H9 (cell line): ENCODE measurements at regions not wholly inside any gene's neighbourhood (a gene's known extent, or its start where the extent isn't known, plus 50 kb on each side); places are given as distances from the start of the nearest gene placed in this dataset.

Source experiments
- DNase-seq: peaks from one replicate; pipeline ENCODE4 v3.0.0-alpha.2; 2017
- H2AFZ ChIP-seq: one replicate; pipeline ENCODE4 v1.6.1; 2013; ENCODE audit warnings: mild to moderate bottlenecking, low read length, control low read depth, moderate library complexity
- H2AK5ac ChIP-seq: 2 replicates; pipeline ENCODE4 v1.6.1; 2013; ENCODE audit warnings: low read length, control low read depth, mixed read lengths; ENCODE audit not compliant: insufficient read length
- H2BK120ac ChIP-seq: one replicate; pipeline ENCODE4 v1.6.1; 2013; ENCODE audit warnings: low read depth, mild to moderate bottlenecking, low read length, control low read depth, inconsistent platforms; ENCODE audit not compliant: poor library complexity, severe bottlenecking
- H2BK12ac ChIP-seq: 2 replicates; pipeline ENCODE4 v1.6.1; 2013; ENCODE audit warnings: low read length, control low read depth, mixed read lengths, low read depth; ENCODE audit not compliant: insufficient read length
- H2BK15ac ChIP-seq: 2 replicates; pipeline ENCODE4 v1.6.1; 2013; ENCODE audit warnings: low read depth, low read length, control low read depth
- H2BK20ac ChIP-seq: one replicate; pipeline ENCODE4 v1.6.1; 2013; ENCODE audit warnings: low read depth, mild to moderate bottlenecking, low read length, control low read depth, inconsistent platforms; ENCODE audit not compliant: poor library complexity, severe bottlenecking
- H2BK5ac ChIP-seq: 2 replicates; pipeline ENCODE4 v1.6.1; 2013; ENCODE audit warnings: low read length, control low read depth, mixed read lengths; ENCODE audit not compliant: insufficient read length
- H3K14ac ChIP-seq: 2 replicates; pipeline ENCODE4 v1.6.1; 2013; ENCODE audit warnings: low read length, control low read depth; ENCODE audit not compliant: insufficient read depth
- H3K18ac ChIP-seq: 2 replicates; pipeline ENCODE4 v1.6.1; 2013; ENCODE audit warnings: low read depth, mild to moderate bottlenecking, mixed read lengths, low read length, control low read depth; ENCODE audit not compliant: insufficient read length
- H3K23ac ChIP-seq: 2 replicates; pipeline ENCODE4 v1.6.1; 2013; ENCODE audit warnings: low read length, control low read depth, mixed read lengths, low read depth; ENCODE audit not compliant: insufficient read length
- H3K23me2 ChIP-seq: 2 replicates; pipeline ENCODE4 v1.6.1; 2013; ENCODE audit warnings: low read depth, mild to moderate bottlenecking, mixed read lengths, low read length, control low read depth; ENCODE audit not compliant: insufficient read length, poor library complexity, severe bottlenecking
- H3K27ac ChIP-seq: 2 replicates; pipeline ENCODE4 v1.5.1; 2013; ENCODE audit warnings: low read length, control low read depth, mixed read lengths, low read depth; ENCODE audit not compliant: insufficient read length
- H3K27me3 ChIP-seq: 2 replicates; pipeline ENCODE4 v1.6.1; 2013; ENCODE audit warnings: low read length, control low read depth, inconsistent platforms; ENCODE audit not compliant: insufficient read depth
- H3K4ac ChIP-seq: 2 replicates; pipeline ENCODE4 v1.6.1; 2013; ENCODE audit warnings: low read depth, mild to moderate bottlenecking, control low read depth, inconsistent platforms, low read length, moderate library complexity
- H3K4me1 ChIP-seq: 2 replicates; pipeline ENCODE4 v1.6.1; 2013; ENCODE audit warnings: low read length, control low read depth, inconsistent platforms; ENCODE audit not compliant: insufficient read depth
- H3K4me2 ChIP-seq: 2 replicates; pipeline ENCODE4 v1.6.1; 2013; ENCODE audit warnings: low read length, control low read depth, mixed read lengths; ENCODE audit not compliant: insufficient read length, insufficient read depth
- H3K56ac ChIP-seq: 2 replicates; pipeline ENCODE4 v1.6.1; 2013; ENCODE audit warnings: low read depth, mild to moderate bottlenecking, mixed read lengths, low read length, control low read depth; ENCODE audit not compliant: insufficient read length
- H3K79me1 ChIP-seq: 2 replicates; pipeline ENCODE4 v1.6.1; 2013; ENCODE audit warnings: low read depth, mild to moderate bottlenecking, moderate library complexity, low read length, control low read depth, inconsistent platforms; ENCODE audit not compliant: insufficient read depth, poor library complexity, severe bottlenecking
- H3K79me2 ChIP-seq: 2 replicates; pipeline ENCODE4 v1.6.1; 2013; ENCODE audit warnings: low read length, control low read depth, inconsistent platforms; ENCODE audit not compliant: insufficient read depth
- H3K9ac ChIP-seq: 2 replicates; pipeline ENCODE4 v1.6.1; 2013; ENCODE audit warnings: low read length, control low read depth, mixed read lengths; ENCODE audit not compliant: insufficient read length; ENCODE audit errors: extremely low read depth
- H3K9me3 ChIP-seq: one replicate; pipeline ENCODE4 v1.6.1; 2013; ENCODE audit warnings: low read depth, low read length, inconsistent platforms; ENCODE audit not compliant: control insufficient read depth
- H3T11ph ChIP-seq: one replicate; pipeline ENCODE4 v1.6.1; 2013; ENCODE audit warnings: mild to moderate bottlenecking, low read length, control low read depth, inconsistent platforms
- H4K20me1 ChIP-seq: one replicate; pipeline ENCODE4 v1.6.1; 2013; ENCODE audit not compliant: control insufficient read depth, insufficient read length, insufficient read depth
- H4K5ac ChIP-seq: 2 replicates; pipeline ENCODE4 v1.6.1; 2013; ENCODE audit warnings: low read depth, mild to moderate bottlenecking, mixed read lengths, low read length, control low read depth; ENCODE audit not compliant: insufficient read length
- H4K8ac ChIP-seq: replicated peaks from 2 replicates; pipeline ENCODE4 v1.6.1; 2013; ENCODE audit warnings: low read length, control low read depth, mixed read lengths, low read depth; ENCODE audit not compliant: insufficient read length
- H4K91ac ChIP-seq: 2 replicates; pipeline ENCODE4 v1.6.1; 2013; ENCODE audit warnings: low read depth, mild to moderate bottlenecking, moderate library complexity, mixed read lengths, low read length, control low read depth; ENCODE audit not compliant: insufficient read length
- H3K27ac Mint-ChIP-seq, 3 experiments: 2 replicates in 2 of 3; 3 replicates in 1 of 3; pipeline ENCODE4 v1.8.0; 2020 to 2021; ENCODE audit warnings: mixed read lengths in 3 of 3, mild to moderate bottlenecking in 1 of 3, moderate library complexity in 1 of 3
- H3K27me3 Mint-ChIP-seq: 2 replicates; pipeline ENCODE4 v1.8.0; 2021; ENCODE audit warnings: low read depth, mild to moderate bottlenecking, moderate library complexity, mixed read lengths
- H3K36me3 Mint-ChIP-seq, 3 experiments: 2 replicates in 2 of 3; 3 replicates in 1 of 3; pipeline ENCODE4 v1.8.0; 2020 to 2021; ENCODE audit warnings: low read depth in 3 of 3, mixed read lengths in 3 of 3; ENCODE audit not compliant: insufficient read depth in 1 of 3
- H3K4me1 Mint-ChIP-seq, 2 experiments: 2 replicates each; pipeline ENCODE4 v1.8.0; 2020; ENCODE audit warnings: mixed read lengths in 2 of 2
- H3K4me3 Mint-ChIP-seq, 2 experiments: 2 replicates in 1 of 2; 3 replicates in 1 of 2; pipeline ENCODE4 v1.8.0; 2020 to 2021; ENCODE audit warnings: mild to moderate bottlenecking in 2 of 2, mixed read lengths in 2 of 2, moderate library complexity in 1 of 2
- H3K9me3 Mint-ChIP-seq, 2 experiments: 2 replicates in 1 of 2; 3 replicates in 1 of 2; pipeline ENCODE4 v1.8.0; 2020; ENCODE audit warnings: mild to moderate bottlenecking in 2 of 2, mixed read lengths in 2 of 2, moderate library complexity in 1 of 2
- CTCF ChIP-seq: fragments of 200-600 bp; sonication (generic); conservative IDR thresholded peaks from 3 replicates; pipeline ENCODE4 v1.8.0; 2021; ENCODE audit warnings: antibody characterized with exemption, mild to moderate bottlenecking
- WGBS: extraction: QIAGEN DNeasy Blood & Tissue Kit; methylation state at CpG from one replicate; pipeline ENCODE4 v1.1.7; 2013; ENCODE audit warnings: missing lambda C conversion rate, low lambda C conversion rate, mixed read lengths; ENCODE audit not compliant: insufficient read length; ENCODE audit errors: extremely low coverage; 5-methylcytosine and 5-hydroxymethylcytosine counted together

GRCh38 chr9:113746486-113746885 lies 129.6 kb upstream of the ZNF618 start:
- whole genome bisulfite sequencing: no CpG with 5 or more reads among the region's 4 CpGs
- Histone ChIP-seq H2BK15ac (no peak overlapping the region), H3K4me1 (peaks cover 3% of the 10 kb centered on the region; the same call in 1 of the 2 replicates), H3K14ac (no peak overlapping the region), H4K8ac (no peak overlapping the region), H3K4me2 (no peak overlapping the region), H3K18ac (no peak overlapping the region), H3K23ac (no peak overlapping the region), H2BK120ac (no peak overlapping the region), H3K4ac (no peak overlapping the region), H2BK5ac (no peak overlapping the region), H3K9me3 (no peaks in the 10 kb centered on the region), H2AFZ (no peak overlapping the region), H2BK12ac (no peak overlapping the region), H3K56ac (no peak overlapping the region), H3K79me1 (no peaks in the 10 kb centered on the region), H3K27me3 (no peaks in the 10 kb centered on the region), H3K79me2 (no peaks in the 10 kb centered on the region), H4K91ac (no peak overlapping the region), H3K23me2 (no peaks in the 10 kb centered on the region), H2BK20ac (no peak overlapping the region), H4K20me1 (no peaks in the 10 kb centered on the region), H3K27ac (no peak overlapping the region), H3T11ph (no peak overlapping the region), H3K9ac (no peak overlapping the region), H4K5ac (no peak overlapping the region), H2AK5ac (no peak overlapping the region)
- Mint-ChIP-seq H3K36me3 (no peaks in the 10 kb centered on the region; a peak in 1 of 7 replicates), H3K4me3 (no peak overlapping the region), H3K27me3 (peaks cover 8% of the 10 kb centered on the region), H3K9me3 (peaks cover 0 to 4% of the 10 kb centered on the region in 2 experiments; a peak in 2 of 5 replicates), H3K4me1 (peaks cover 8 to 13% of the 10 kb centered on the region in 2 experiments), H3K27ac (no peak overlapping the region; a peak in 1 of 7 replicates)
- no peak for DNase-seq
- no peak for TF ChIP-seq CTCF
